HUES6 (cell line): ENCODE measurements at regions not wholly inside any gene's neighbourhood (a gene's known extent, or its start where the extent isn't known, plus 50 kb on each side); places are given as distances from the start of the nearest gene placed in this dataset.

ENCODE experiments used
- H3K27ac ChIP-seq: 2 replicates; pipeline ENCODE4 v1.7.0; 2013; ENCODE audit warnings: low read depth, mild to moderate bottlenecking, low read length, inconsistent platforms
- H3K27me3 ChIP-seq: 2 replicates; pipeline ENCODE4 v1.6.1; 2013; ENCODE audit warnings: low read length; ENCODE audit not compliant: control insufficient read depth, insufficient read depth
- H3K36me3 ChIP-seq: 2 replicates; pipeline ENCODE4 v1.6.1; 2013; ENCODE audit warnings: low read length; ENCODE audit not compliant: control insufficient read depth, insufficient read depth
- H3K4me1 ChIP-seq: 2 replicates; pipeline ENCODE4 v1.6.1; 2013; ENCODE audit warnings: low read length; ENCODE audit not compliant: control insufficient read depth, insufficient read depth
- H3K4me3 ChIP-seq: 2 replicates; pipeline ENCODE4 v1.5.1; 2013; ENCODE audit warnings: low read depth, low read length
- H3K9ac ChIP-seq: one replicate; pipeline ENCODE4 v1.6.1; 2013; ENCODE audit warnings: mild to moderate bottlenecking, low read length
- H3K9me3 ChIP-seq: 2 replicates; pipeline ENCODE4 v1.6.1; 2013; ENCODE audit warnings: low read depth, low read length; ENCODE audit not compliant: control insufficient read depth, insufficient read depth

- H3K4me1 ChIP-seq = no peaks in the 10 kb centered on the region; the same call in 1 of the 2 replicates
- H3K27me3 ChIP-seq = no peaks in the 10 kb centered on the region
- H3K9me3 ChIP-seq = no peaks in the 10 kb centered on the region; the same call in 1 of the 2 replicates
- no peak overlapping the region for H3K27ac ChIP-seq
- H3K4me3 ChIP-seq = no peak overlapping the region
- H3K36me3 ChIP-seq = no peaks in the 10 kb centered on the region
- H3K9ac ChIP-seq = no peak overlapping the region
Observed at GRCh38 chr2:51084750-51085149, 52.8 kb upstream of the NRXN1 start.
